UCSD-AML1 (cell line): ENCODE measurements at regions not wholly inside any gene's neighbourhood (a gene's known extent, or its start where the extent isn't known, plus 50 kb on each side); places are given as distances from the start of the nearest gene placed in this dataset.

Experiments
- DNase-seq: peaks from one replicate; lab custom pipeline; 2025; ENCODE audit not compliant: unreplicated experiment; lab: John Stamatoyannopoulos, UW

DNA sequence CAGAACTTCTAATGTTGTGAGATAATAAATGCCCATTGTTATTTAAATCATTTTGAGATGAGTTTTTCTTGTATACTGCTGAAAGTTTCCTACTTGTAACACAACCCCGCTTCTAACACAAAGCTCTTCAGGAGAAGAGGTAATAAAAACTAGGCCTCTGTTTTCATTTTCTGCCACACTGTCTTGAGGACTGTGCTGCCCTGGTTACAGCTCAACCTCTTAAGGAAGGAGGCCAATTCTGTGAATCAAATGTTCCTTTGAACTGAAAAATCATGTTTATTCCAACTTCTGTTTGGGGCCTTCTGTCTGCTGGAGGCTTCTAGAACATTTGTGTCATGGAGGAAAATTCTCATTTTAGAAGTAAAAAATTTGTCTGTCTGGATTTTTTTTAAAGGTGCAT, 100.3 kb downstream of the LRIG3 start:
- no peak for DNase-seq
